ENCODE measurements at regions not wholly inside any gene's neighbourhood (a gene's known extent, or its start where the extent isn't known, plus 50 kb on each side); places are given as distances from the start of the nearest gene placed in this dataset.

DNA sequence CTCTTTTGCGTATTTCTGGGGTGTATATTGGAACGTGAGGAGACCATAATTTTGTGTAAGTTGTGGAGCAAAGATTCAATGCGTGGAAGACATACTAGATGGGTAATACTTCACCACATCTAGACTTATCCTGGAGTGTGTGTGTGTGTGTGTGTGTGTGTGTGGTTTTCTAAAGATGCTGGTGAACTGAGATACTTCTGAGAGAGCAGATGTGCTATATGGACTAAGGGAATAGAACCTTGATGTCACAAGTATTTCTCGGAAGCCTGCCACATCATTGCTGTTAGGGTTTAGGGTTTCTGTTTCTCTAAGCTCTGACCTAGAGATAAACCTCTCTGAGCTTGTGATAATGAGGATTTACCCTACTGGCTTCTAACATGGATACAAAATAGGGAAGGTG, 138.8 kb downstream of the DACT1 start:
- DNase-seq (ENCODE audit: extremely low read depth, low read depth), result no peak
- TF ChIP-seq, protein P1, sequence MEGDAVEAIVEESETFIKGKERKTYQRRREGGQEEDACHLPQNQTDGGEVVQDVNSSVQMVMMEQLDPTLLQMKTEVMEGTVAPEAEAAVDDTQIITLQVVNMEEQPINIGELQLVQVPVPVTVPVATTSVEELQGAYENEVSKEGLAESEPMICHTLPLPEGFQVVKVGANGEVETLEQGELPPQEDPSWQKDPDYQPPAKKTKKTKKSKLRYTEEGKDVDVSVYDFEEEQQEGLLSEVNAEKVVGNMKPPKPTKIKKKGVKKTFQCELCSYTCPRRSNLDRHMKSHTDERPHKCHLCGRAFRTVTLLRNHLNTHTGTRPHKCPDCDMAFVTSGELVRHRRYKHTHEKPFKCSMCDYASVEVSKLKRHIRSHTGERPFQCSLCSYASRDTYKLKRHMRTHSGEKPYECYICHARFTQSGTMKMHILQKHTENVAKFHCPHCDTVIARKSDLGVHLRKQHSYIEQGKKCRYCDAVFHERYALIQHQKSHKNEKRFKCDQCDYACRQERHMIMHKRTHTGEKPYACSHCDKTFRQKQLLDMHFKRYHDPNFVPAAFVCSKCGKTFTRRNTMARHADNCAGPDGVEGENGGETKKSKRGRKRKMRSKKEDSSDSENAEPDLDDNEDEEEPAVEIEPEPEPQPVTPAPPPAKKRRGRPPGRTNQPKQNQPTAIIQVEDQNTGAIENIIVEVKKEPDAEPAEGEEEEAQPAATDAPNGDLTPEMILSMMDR (IDR thresholded peaks at IDR 0.05; ENCODE audit: low read depth, low read length), result no peak

GRCh38 chr14:58777541-58777979, 139.8 kb downstream of the DACT1 start:
- DNase-seq (ENCODE audit: extremely low read depth, low read depth), result no peak
- TF ChIP-seq, protein P1 (IDR thresholded peaks at IDR 0.05; ENCODE audit: low read depth, low read length), result no peak

GRCh38 chr14:58778202-58778601, 140.4 kb downstream of the DACT1 start:
- TF ChIP-seq, protein P1 (IDR thresholded peaks at IDR 0.05; ENCODE audit: low read depth, low read length), result no peak
- no peak for DNase-seq (ENCODE audit: extremely low read depth, low read depth)

DNA sequence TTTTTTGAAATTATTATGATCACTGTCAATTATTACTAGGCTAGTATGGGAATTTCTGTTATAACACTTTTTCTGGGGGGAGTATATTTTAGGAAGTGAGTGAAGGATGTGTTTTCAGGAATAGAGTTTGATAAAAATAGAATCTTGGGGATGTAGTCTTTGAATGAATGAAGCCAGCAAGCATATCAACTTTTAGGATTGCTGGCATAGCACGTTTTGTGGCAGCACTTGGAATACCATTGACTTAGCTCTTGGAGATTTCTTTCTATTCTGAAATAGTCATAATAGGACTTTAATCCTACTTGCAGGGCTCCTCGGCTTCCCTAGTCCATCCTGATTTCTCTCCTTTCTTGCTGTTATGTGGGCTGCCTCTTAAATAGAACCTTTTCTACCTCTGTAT, 141.6 kb downstream of the DACT1 start:
- DNase-seq (ENCODE audit: extremely low read depth, low read depth), result no peak
- TF ChIP-seq, protein P1 (IDR thresholded peaks at IDR 0.05; ENCODE audit: low read depth, low read length), result no peak

DNA sequence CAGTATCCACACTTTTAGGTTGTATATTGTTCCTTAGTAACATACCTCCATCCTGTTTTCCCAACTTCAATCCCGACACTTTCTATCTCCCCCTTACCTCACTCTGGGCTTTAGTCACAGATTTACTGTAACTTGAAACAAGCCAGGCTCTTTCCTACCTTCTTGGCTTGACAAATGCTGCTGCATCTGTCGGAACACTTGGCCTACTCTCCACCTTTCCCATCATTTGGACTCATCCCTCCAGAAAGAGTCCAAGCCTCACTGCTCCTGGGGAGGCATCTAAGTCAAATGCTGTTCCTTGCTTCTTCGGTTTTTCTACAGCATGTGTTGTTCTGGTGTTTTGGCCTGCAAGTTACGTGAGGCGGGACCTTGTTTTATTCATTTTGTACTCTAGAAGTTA, 142.4 kb downstream of the DACT1 start:
- DNase-seq (ENCODE audit: extremely low read depth, low read depth), result no peak
- TF ChIP-seq, protein P1 (IDR thresholded peaks at IDR 0.05; ENCODE audit: low read depth, low read length), result no peak

GRCh38 chr14:58780605-58781004, 142.8 kb downstream of the DACT1 start:
- TF ChIP-seq, protein P1 (IDR thresholded peaks at IDR 0.05; ENCODE audit: low read depth, low read length), result no peak
- DNase-seq (ENCODE audit: extremely low read depth, low read depth), result no peak

GRCh38 chr14:58782011-58782410, 144.2 kb downstream of the DACT1 start:
- TF ChIP-seq, protein P1 (IDR thresholded peaks at IDR 0.05; ENCODE audit: low read depth, low read length), result no peak
- no peak for DNase-seq (ENCODE audit: extremely low read depth, low read depth)
